Karpas-422 (cell line): ENCODE measurements at regions not wholly inside any gene's neighbourhood (a gene's known extent, or its start where the extent isn't known, plus 50 kb on each side); places are given as distances from the start of the nearest gene placed in this dataset.

Experiments
- DNase-seq: peaks from one replicate; pipeline ENCODE4 v3.0.0-alpha.2; 2015
- H2AFZ ChIP-seq: fragments of 200-600 bp; sonication (generic); 2 replicates; pipeline ENCODE4 v1.6.1; 2014; ENCODE audit warnings: antibody characterized with exemption, low read length, mixed read lengths
- H3K27ac ChIP-seq: fragments of 200-600 bp; sonication (generic); 2 replicates; pipeline ENCODE4 v1.5.1; 2014; ENCODE audit warnings: mild to moderate bottlenecking, low read length, moderate library complexity
- H3K27me3 ChIP-seq: fragments of 200-600 bp; sonication (generic); 2 replicates; pipeline ENCODE4 v1.6.1; 2014; ENCODE audit warnings: low read length, mixed read lengths
- H3K36me3 ChIP-seq: fragments of 200-600 bp; sonication (generic); 2 replicates; pipeline ENCODE4 v1.6.1; 2014; ENCODE audit warnings: low read length, mixed read lengths; ENCODE audit not compliant: insufficient read depth
- H3K4me1 ChIP-seq: fragments of 200-600 bp; sonication (generic); 2 replicates; pipeline ENCODE4 v1.6.1; 2014; ENCODE audit warnings: mild to moderate bottlenecking, low read length, mixed read lengths
- H3K4me2 ChIP-seq: fragments of 200-600 bp; sonication (generic); 2 replicates; pipeline ENCODE4 v1.6.1; 2014; ENCODE audit warnings: low read length, low read depth, mild to moderate bottlenecking; ENCODE audit not compliant: poor library complexity, severe bottlenecking
- H3K4me3 ChIP-seq: fragments of 200-600 bp; sonication (generic); 2 replicates; pipeline ENCODE4 v1.5.1; 2014; ENCODE audit warnings: mild to moderate bottlenecking, antibody characterized with exemption, low read length, mixed read lengths
- H3K79me2 ChIP-seq: fragments of 200-600 bp; sonication (generic); 2 replicates; pipeline ENCODE4 v1.6.1; 2014; ENCODE audit warnings: mild to moderate bottlenecking, low read length, mixed read lengths
- H3K9ac ChIP-seq: fragments of 200-600 bp; sonication (generic); 2 replicates; pipeline ENCODE4 v1.6.0; 2014; ENCODE audit warnings: low read length
- H3K9me2 ChIP-seq: fragments of 200-600 bp; sonication (generic), shearing (Covaris generic); replicated peaks from 2 replicates; pipeline ENCODE4 v1.6.0; 2014; ENCODE audit warnings: mild to moderate bottlenecking, low read length, moderate library complexity; ENCODE audit not compliant: insufficient read depth
- H3K9me3 ChIP-seq: fragments of 300-700, 200-600 bp; sonication (generic); 2 replicates; pipeline ENCODE4 v1.6.1; 2014; ENCODE audit warnings: low read length, mixed read lengths
- H4K20me1 ChIP-seq: fragments of 200-600 bp; sonication (generic); 2 replicates; pipeline ENCODE4 v1.6.1; 2014; ENCODE audit warnings: mild to moderate bottlenecking, antibody characterized with exemption, low read length, low read depth; ENCODE audit not compliant: insufficient read depth

DNA sequence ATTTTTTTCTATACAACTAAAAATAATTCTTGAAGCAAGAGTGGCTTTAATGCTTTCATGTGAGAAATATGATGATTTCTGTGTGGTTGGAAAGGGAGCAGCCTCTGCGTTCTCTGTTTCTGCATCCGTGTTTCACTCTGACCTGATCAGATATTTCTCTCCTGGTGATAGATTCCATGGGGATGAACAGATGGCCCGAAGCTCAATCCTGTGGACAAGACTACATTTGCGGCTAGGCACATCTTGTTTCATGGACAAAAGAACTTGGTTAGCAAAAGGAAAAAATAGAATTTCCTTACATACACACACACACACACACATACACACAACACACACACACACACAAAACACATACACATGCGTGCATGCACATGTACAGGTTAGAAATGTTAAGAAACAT is 218.2 kb upstream of the ADAMTS16 start:
- Histone ChIP-seq H3K4me2 (no peak overlapping the region), H3K9me2 (no peaks in the 10 kb centered on the region), H2AFZ (no peak overlapping the region), H3K9ac (no peak overlapping the region), H3K79me2 (no peaks in the 10 kb centered on the region), H3K4me1 (no peaks in the 10 kb centered on the region), H3K27ac (no peak overlapping the region), H3K9me3 (no peaks in the 10 kb centered on the region), H3K4me3 (no peak overlapping the region), H3K27me3 (no peaks in the 10 kb centered on the region), H3K36me3 (no peaks in the 10 kb centered on the region), H4K20me1 (no peaks in the 10 kb centered on the region)
- no peak for DNase-seq

DNA sequence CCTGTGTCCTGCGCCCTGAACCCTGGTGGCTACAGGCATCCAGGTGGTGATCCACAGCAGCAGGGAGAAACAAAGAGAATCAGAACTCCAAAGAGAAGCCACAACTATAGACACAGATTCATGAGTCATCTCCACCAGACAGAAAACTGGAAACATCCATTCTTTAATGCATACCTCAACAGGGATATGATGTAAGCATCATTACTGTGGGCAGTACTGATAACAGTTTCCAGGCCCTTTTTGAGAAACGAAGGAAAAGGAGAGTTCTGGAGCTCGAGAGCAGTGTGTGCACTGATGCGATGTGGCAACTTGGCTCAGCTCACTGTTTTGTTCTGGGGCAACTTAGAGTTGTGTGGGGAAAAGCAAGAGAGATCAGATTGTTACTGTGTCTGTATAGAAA is 215.6 kb upstream of the ADAMTS16 start:
- Histone ChIP-seq H3K9ac (no peak overlapping the region), H3K4me2 (no peak overlapping the region), H3K27me3 (no peaks in the 10 kb centered on the region), H3K79me2 (no peaks in the 10 kb centered on the region), H3K4me1 (no peaks in the 10 kb centered on the region), H3K27ac (no peak overlapping the region), H2AFZ (no peak overlapping the region), H3K9me2 (no peaks in the 10 kb centered on the region), H3K36me3 (no peaks in the 10 kb centered on the region), H3K4me3 (no peak overlapping the region), H3K9me3 (no peaks in the 10 kb centered on the region), H4K20me1 (no peaks in the 10 kb centered on the region)
- DNase-seq = no peak

DNA sequence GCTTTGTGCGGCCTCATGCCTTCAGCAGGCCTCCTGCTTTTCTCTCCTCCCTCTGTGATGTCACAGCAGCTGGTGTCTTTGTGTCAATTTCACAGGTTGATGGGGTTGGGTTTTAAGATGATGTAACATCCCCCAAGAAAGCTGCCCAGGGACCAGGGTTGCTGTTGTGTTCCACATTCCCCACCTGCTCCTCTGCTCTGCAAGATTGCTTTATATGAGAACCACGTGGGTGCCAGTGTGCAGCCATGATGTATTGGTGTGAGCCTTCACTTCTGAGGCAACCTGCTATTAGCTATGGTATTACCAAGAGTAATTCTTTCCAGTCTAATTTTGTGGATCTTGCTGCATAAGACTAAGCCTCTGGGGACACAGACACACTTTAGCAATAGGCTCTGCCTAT is 213.0 kb upstream of the ADAMTS16 start:
- Histone ChIP-seq H3K4me2 (no peak overlapping the region), H3K9me3 (no peaks in the 10 kb centered on the region), H3K9me2 (no peaks in the 10 kb centered on the region), H2AFZ (no peak overlapping the region), H3K27ac (no peak overlapping the region), H3K36me3 (no peaks in the 10 kb centered on the region), H3K4me1 (no peaks in the 10 kb centered on the region), H4K20me1 (no peaks in the 10 kb centered on the region), H3K9ac (no peak overlapping the region), H3K27me3 (no peaks in the 10 kb centered on the region), H3K79me2 (no peaks in the 10 kb centered on the region), H3K4me3 (no peak overlapping the region)
- no peak for DNase-seq

DNA sequence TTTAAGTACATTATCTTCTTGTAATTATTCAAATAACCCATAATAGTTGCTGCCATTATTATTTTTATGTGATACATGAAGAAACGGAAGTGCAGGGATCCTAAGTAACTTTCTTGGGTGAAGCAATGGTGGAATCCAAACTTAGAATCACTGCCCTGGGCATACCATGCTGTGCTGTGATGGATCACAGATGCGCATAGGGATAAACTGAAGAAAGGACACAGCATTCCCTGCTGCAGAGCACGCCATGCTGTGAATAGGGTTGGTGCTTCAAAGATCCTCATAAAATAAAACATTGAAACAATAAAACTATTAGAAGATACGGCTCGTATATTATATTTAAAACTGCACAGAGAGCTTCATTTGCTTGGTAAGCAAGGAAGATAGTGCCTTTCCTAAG is 211.7 kb upstream of the ADAMTS16 start:
- H3K9me3 ChIP-seq = no peaks in the 10 kb centered on the region

DNA sequence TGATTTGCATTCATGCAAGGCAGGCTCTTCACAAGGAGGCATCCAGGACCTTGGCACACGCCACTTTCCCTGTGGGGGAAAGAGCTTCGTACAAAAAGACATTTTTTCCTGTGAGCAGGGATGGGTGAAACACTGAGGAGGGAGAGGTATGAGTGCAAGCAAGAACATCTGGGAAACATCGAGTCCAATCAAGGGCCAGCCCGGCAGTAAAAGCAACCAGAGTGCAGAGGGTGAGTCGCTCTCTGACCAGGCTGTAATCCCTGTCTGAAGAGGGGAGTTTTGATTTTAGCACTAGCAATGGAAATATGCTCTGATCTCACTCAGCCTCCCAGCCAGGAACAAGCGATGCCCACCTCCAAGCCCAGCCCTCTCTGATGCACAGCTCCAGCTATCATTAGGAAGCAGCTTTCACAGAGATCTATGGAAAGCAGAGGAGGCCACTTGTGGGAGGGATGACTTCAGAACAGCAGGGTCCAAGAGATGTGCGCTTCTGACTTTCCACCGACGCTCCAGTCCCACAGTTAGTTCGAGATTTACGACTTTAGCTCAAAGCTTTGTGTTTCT is 211.0 kb upstream of the ADAMTS16 start:
- Histone ChIP-seq H4K20me1 (no peaks in the 10 kb centered on the region), H3K9me3 (no peaks in the 10 kb centered on the region), H3K4me2 (no peak overlapping the region), H3K4me1 (no peaks in the 10 kb centered on the region), H2AFZ (no peak overlapping the region), H3K4me3 (no peak overlapping the region), H3K27ac (no peak overlapping the region), H3K27me3 (no peaks in the 10 kb centered on the region), H3K9ac (no peak overlapping the region), H3K79me2 (no peaks in the 10 kb centered on the region), H3K9me2 (no peaks in the 10 kb centered on the region), H3K36me3 (no peaks in the 10 kb centered on the region)
- no peak for DNase-seq

More for the DNA sequence above, 211.7 kb upstream of the ADAMTS16 start:
- no peak for DNase-seq
- Histone ChIP-seq H4K20me1 (no peaks in the 10 kb centered on the region), H3K27me3 (no peaks in the 10 kb centered on the region), H3K79me2 (no peaks in the 10 kb centered on the region), H2AFZ (no peak overlapping the region), H3K9me2 (no peaks in the 10 kb centered on the region), H3K27ac (no peak overlapping the region), H3K4me2 (no peak overlapping the region), H3K36me3 (no peaks in the 10 kb centered on the region), H3K9ac (no peak overlapping the region), H3K4me3 (no peak overlapping the region), H3K4me1 (no peaks in the 10 kb centered on the region)

DNA sequence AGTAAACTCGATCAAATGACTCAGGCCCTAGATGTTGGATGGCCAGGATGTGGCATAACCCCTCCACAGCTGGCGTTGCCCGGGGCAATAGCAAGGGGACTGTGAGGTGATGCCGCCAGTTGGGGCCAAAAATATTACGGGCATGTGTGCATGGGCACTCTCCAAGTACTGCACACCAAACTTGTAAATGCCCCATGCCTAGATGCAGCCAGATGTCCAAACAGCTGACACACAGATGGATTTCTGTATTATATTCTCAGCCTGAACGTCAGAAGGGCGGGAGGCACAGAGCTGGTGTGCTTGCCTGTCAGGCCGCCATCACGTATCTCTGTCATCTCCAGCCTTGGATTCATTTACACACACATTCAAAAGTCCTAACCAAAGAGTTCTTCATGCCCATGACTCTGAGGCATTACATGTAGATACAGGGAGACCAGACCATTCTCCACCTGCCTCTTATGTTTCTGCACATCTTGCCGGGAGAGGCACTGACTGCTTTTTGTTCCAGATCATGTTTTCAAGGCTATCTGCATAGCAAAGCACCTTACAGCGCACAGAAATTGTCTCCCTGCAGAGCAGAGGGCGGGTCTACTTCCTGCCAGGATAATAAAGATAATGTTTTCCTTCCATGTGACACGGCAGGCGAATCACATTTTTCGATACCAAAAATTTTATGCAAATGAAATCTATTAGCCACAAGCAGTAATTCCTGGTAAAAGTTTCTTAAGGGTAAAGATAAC is 200.9 kb upstream of the ADAMTS16 start:
- no peak for DNase-seq
- Histone ChIP-seq H3K36me3 (no peaks in the 10 kb centered on the region), H4K20me1 (no peaks in the 10 kb centered on the region), H3K9me2 (no peaks in the 10 kb centered on the region), H3K4me3 (no peak overlapping the region), H3K9me3 (no peaks in the 10 kb centered on the region), H3K27ac (no peak overlapping the region), H3K4me2 (no peak overlapping the region), H3K9ac (no peak overlapping the region), H2AFZ (no peak overlapping the region), H3K79me2 (no peaks in the 10 kb centered on the region), H3K4me1 (no peaks in the 10 kb centered on the region), H3K27me3 (no peaks in the 10 kb centered on the region)

DNA sequence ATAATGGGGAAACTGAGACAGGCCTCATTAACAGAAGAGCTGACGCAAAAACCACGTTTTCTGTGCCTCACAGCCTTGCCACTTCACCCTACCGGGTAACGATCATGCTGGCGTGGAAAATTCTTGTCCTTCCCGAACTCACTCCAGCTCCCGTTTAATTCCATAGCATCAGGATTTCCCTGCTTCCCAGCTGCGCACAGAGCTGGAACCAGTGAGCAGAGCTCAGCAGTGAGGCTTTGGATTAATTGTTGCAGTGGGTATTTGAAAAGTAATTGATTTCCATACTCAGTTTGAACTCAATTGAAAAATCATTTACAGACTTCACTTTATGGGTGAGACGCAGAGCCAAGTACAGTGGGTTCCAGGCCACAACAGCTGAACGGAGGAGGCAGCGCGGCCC is 199.0 kb upstream of the ADAMTS16 start:
- Histone ChIP-seq H3K36me3 (no peaks in the 10 kb centered on the region), H3K9me2 (no peaks in the 10 kb centered on the region), H4K20me1 (no peaks in the 10 kb centered on the region), H3K4me1 (no peaks in the 10 kb centered on the region), H3K27me3 (no peaks in the 10 kb centered on the region), H3K27ac (no peak overlapping the region), H3K9ac (no peak overlapping the region), H3K4me2 (no peak overlapping the region), H3K4me3 (no peak overlapping the region), H3K79me2 (no peaks in the 10 kb centered on the region), H3K9me3 (no peaks in the 10 kb centered on the region), H2AFZ (no peak overlapping the region)
- DNase-seq = no peak

DNA sequence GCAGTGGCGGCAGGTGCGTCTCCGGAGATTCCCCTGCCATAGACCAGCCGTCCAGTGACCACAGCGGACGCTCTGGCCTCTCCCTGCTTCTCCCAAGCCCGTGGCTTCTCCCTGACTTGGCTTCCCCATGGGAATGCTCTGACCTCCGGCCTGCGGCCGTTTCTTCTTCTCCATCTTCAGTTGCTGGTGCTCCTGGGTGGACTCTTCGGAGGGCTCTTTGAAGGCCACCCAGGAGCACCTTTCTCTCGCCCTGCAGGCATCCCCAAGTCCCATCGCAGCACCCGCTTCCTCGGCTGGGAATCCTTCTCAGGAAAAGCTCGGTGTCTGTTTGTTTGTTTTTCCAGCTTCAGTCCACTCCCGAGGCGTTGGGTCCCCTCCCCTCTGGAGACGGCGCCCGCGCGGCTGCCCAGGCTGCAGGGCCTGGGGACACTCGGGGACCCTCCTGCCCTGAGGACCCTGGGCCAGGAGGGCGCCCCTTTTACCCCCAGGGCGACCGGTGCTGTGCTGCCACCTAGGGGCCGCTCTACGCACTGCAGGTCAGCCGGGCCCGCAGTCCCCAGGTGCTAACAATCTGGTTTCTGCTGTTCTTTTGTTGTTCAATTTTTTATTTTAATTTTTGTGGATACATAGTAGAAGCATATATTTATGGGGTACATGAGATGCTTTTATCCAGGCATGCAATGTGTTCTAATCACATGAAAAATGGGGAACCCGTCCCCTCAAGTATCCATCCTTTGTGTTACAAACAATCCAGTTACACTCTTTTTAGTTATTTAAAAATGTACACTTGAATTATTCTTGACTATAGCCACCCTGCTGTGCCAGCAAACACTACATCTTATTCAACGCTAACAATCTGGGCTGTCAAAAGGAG is 197.9 kb upstream of the ADAMTS16 start:
- Histone ChIP-seq H3K9me3 (no peaks in the 10 kb centered on the region), H3K4me2 (no peak overlapping the region), H3K79me2 (no peaks in the 10 kb centered on the region), H3K27ac (no peak overlapping the region), H3K4me1 (no peaks in the 10 kb centered on the region), H3K4me3 (no peak overlapping the region), H2AFZ (no peak overlapping the region), H3K27me3 (no peaks in the 10 kb centered on the region), H3K9ac (no peak overlapping the region), H3K36me3 (no peaks in the 10 kb centered on the region), H3K9me2 (no peaks in the 10 kb centered on the region), H4K20me1 (no peaks in the 10 kb centered on the region)
- peak; percentile 57 for DNase-seq
